HG03521 (cell line): ENCODE measurements at regions not wholly inside any gene's neighbourhood (a gene's known extent, or its start where the extent isn't known, plus 50 kb on each side); places are given as distances from the start of the nearest gene placed in this dataset.
"Not testable (repeated sequence)": the region's sequence is repeated elsewhere in the genome, so short reads cannot be mapped to it uniquely, and the experiment has no call there.

Experiments used
- ATAC-seq: cut with Tn5 transposase; IDR thresholded peaks from one replicate; pipeline ENCODE4 v1.9.1; 2021; ENCODE audit warnings: mild to moderate bottlenecking, moderate library complexity; ENCODE audit not compliant: unreplicated experiment

- ATAC-seq, result no peak
These were observed 127.1 kb downstream of the MRPS30 start for GRCh38 chr5:44935871-44936270.

DNA sequence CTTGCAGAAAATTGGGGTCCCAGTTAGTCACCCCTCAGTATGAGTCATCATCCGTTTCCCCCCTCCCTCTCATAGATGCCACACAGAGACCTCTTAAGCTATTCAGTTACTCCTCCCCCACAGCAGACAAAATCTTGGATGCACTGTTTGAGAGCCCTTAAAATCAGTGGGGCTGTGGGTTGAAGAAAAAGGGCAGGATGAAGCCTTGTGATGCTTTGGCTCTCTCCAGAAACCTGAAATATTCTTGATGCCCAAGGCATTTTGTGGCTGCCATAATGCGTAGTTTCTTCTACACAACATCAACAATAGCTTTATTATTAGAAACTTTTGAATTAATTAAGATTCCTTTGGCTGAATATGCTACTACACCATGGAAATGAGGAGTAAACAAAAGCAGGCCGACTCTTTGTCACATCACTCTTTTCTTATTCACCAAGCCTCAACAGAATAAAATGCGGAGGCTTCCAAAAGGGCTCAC is 133.8 kb downstream of the MRPS30 start:
- no peak for ATAC-seq

DNA sequence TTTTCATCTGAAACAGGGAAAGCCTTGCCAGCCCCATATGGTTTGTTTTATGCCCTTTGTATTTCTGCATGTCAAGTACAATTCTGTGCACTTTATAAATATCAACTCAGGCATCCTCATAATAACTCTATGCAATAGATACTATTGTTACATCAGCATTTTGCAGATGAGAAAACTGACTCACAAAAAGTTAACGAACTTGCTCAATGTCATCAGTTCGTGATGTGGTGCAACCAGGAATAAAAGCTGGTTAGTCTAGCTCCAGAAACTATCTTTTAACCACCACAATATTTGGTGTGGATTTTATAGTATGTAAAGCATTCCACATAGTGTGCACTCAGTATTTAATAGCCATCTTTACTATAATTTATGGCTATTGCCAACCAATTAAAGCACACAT is 134.9 kb downstream of the MRPS30 start:
- ATAC-seq, result no peak

- no peak for ATAC-seq
These were observed 137.0 kb downstream of the MRPS30 start for GRCh38 chr5:44945743-44946142.

- ATAC-seq, result no peak
These were observed 140.9 kb downstream of the MRPS30 start for GRCh38 chr5:44949687-44950086.

DNA sequence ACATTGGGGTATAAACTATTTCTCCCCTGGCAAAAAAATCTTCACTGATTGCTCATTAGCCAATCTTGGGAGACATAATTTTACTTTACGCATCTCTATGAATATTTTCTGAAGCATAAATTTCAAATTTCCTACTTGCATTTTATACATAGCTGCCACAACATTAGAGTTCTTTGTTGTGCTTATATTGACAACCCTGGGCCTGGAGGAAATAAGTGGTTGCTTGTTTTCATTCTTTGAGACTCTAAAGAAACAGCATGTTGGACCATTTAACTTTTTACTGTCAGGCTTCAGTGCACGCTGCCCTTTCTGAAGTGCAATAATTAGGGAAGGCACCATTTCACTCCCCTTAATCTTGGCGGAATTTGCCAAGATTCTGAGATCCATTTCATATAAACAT is 142.6 kb downstream of the MRPS30 start:
- no peak for ATAC-seq

GRCh38 chr5:44952376-44952775 is 143.6 kb downstream of the MRPS30 start:
- no peak for ATAC-seq

- no peak for ATAC-seq
These were observed 144.3 kb downstream of the MRPS30 start for GRCh38 chr5:44953078-44953477.

DNA sequence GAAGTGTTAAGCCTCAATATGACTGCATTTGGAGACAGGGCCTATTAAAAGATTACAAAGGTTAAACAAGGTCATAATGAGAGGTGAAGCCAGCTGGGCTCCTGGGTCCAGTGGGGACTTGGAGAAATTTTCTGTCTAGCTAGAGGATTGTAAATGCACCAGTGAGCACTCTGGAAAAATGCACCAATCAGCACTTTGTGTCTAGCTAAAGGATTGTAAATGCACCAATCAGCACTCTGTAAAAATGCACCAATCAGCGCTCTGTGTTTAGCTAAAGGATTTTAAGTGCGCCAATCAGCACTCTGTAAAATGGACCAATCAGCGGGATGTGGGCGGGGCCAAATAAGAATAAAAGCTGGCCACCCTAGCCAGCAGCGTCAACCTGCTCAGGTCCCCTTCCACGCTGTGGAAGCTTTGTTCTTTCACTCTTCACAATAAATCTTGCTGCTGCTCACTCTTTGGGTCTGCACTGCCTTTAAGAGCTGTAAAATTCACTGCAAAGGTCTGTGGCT is 150.3 kb downstream of the MRPS30 start:
- not testable (repeated sequence) for ATAC-seq

DNA sequence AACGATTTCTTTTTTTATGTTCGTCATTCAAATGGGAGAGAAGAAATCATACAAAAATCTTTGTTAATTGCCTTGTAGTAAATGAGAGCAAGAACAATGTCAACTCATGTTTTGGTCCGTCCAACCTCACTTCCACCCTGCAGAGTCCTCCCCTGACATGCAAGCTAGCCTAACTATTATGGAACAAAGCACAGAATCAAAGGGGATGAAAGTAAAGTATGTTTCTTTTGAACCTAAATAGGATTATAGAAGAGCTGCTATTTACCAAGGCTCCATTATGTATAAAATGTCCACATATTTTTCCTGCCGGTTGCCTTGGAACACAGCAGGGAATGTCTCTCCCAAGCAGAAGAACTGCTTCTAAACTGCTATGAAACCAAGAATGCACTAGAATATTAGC is 161.1 kb downstream of the MRPS30 start:
- ATAC-seq, result no peak

- ATAC-seq, result not testable (repeated sequence)
These were observed 162.2 kb downstream of the MRPS30 start for GRCh38 chr5:44970963-44971362.

DNA sequence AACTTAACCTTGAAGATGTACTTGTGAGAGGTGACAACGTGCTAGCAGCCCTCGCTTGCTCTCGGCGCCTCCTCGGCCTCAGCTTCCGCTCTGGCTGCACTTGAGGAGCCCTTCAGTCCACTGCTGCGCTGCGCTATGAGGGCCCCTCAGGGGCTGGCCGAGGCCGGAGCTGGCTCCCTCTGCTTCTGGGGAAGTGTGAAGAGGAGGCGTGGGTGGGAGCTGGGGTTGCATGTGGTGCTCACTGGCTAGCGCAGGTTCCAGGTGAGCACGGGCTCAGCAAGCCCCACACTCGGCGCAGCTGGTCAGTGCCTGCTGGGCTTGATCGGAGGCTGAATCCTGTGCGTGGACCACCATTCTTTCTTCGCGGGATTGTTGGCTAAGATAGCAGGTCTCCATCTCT is 166.1 kb downstream of the MRPS30 start:
- no peak for ATAC-seq

GRCh38 chr5:44981708-44982107 is 173.0 kb downstream of the MRPS30 start:
- ATAC-seq, result no peak

- no peak for ATAC-seq
These were observed 174.3 kb downstream of the MRPS30 start for GRCh38 chr5:44983006-44983405.

DNA sequence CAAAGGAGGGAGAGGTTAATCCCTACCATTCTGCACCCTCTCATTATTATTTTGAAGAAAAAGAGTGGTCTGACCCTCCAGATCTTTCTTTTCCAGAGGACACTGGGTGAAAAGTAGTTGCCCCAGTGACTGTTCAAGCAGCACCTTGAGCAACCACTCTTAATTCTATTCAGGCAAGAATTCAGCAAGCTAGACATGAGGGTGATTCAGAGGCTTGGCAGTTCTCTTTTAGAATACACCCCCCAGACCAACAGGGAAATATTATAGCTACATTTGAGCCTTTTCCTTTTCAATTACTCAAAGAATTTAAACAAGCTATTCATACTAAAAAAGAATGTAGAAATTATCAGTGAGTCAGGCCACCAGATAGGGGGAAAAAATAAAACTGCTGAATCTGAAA is 178.3 kb downstream of the MRPS30 start:
- ATAC-seq, result no peak

- ATAC-seq, result no peak
These were observed 182.9 kb downstream of the MRPS30 start for GRCh38 chr5:44991693-44992092.

GRCh38 chr5:44993286-44993685 is 184.5 kb downstream of the MRPS30 start:
- ATAC-seq, result no peak

- no peak for ATAC-seq
These were observed 188.8 kb downstream of the MRPS30 start for GRCh38 chr5:44997506-44997905.

DNA sequence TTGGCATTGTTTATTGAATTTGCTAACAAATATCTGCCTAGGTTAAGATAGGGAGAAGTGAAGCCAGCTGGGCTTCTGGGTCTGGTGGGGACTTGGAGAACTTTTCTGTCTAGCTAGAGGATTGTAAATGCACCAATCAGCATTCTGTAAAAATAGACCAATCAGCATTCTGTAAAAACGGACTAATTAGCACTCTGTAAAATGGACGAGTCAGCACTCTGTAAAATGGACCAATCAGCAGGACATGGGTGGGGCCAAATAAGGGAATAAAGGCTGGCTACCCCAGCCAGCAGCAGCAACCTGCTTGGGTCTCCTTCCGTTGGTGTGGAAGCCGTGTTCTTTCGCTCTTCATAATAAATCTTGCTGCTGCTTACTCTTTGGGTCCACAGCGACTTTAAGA is 198.4 kb downstream of the MRPS30 start:
- not testable (repeated sequence) for ATAC-seq

DNA sequence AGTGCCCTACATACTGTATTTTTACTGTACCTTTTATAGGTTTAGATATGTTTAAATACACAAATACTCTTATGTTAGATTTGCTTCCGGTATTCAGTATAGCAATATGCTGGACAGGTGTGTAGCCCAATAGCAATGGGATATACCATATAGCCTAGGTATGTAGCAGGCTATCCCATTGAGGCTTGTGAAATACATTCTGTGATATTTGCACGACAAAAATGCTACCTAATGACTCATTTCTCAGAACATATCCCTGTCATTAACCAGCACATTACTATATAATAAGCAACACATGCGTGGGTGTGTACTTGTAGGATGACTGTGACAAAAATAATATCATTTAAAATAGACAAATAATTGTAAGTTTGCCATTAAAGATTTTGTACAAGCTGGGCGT is 208.8 kb downstream of the MRPS30 start:
- ATAC-seq, result no peak

GRCh38 chr5:45029553-45029952 is 220.8 kb downstream of the MRPS30 start:
- ATAC-seq, result no peak

GRCh38 chr5:45035991-45036390 is 227.2 kb downstream of the MRPS30 start:
- no peak for ATAC-seq

GRCh38 chr5:45037927-45038326 is 229.2 kb downstream of the MRPS30 start:
- ATAC-seq, result no peak
